Right ventricle myocardium inferior (tissue), 1 donor: ENCODE measurements at regions not wholly inside any gene's neighbourhood (a gene's known extent, or its start where the extent isn't known, plus 50 kb on each side); places are given as distances from the start of the nearest gene placed in this dataset.

Experiments used
- ATAC-seq: fragments of 200-7000 bp; cut with Tn5 transposase; one replicate; pipeline ENCODE4 v1.9.1; 2020; ENCODE audit warnings: mild to moderate bottlenecking, moderate library complexity
- DNase-seq: peaks from one replicate; pipeline ENCODE4 v3.0.0; 2021; ENCODE audit errors: missing footprints
- intact Hi-C: fragments of 100-400 bp; cut with DNase I; formaldehyde crosslinking; loops from one replicate; pipeline ENCODE4 v1.11.0; 2022
- donor health status: DM: no; HTN: yes; CAD: no; lungs with severe emphysema.

DNA sequence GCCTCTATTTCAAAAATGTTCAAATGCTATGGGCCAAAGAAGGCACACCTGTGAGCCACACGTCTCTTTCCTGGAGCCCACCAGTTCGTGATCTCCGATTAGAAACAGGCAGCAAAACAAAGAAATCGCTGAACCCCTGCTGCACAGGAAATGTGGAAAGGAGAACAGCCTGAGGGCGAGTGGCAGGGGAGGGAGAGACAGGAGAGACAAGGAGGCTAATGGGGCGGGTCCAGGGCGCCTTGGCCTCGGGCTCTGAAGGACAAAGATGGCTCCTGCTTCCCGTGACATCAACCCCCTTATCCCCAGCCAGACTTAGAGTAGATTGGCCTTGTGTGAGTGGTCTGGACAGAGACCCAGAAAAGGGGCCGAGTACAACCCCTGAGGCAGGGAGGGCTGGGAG, 62.4 kb upstream of the DOCK1 start:
- ATAC-seq = no peak
- intact Hi-C loops = no loop called here
- DNase-seq = no peak

- ATAC-seq = no peak
- intact Hi-C loops = no loop called here
Measured at GRCh38 chr10:126843299-126843934, 61.8 kb upstream of the DOCK1 start.

GRCh38 chr10:126844406-126844805, 60.8 kb upstream of the DOCK1 start:
- ATAC-seq (no peak), DNase-seq (no peak)
- intact Hi-C loops = no loop called here

More at GRCh38 chr10:126843299-126843934, 61.8 kb upstream of the DOCK1 start:
- no peak for DNase-seq

GRCh38 chr10:126846469-126846868, 58.8 kb upstream of the DOCK1 start:
- ATAC-seq (no peak), DNase-seq (no peak)
- intact Hi-C loops = no loop called here

DNA sequence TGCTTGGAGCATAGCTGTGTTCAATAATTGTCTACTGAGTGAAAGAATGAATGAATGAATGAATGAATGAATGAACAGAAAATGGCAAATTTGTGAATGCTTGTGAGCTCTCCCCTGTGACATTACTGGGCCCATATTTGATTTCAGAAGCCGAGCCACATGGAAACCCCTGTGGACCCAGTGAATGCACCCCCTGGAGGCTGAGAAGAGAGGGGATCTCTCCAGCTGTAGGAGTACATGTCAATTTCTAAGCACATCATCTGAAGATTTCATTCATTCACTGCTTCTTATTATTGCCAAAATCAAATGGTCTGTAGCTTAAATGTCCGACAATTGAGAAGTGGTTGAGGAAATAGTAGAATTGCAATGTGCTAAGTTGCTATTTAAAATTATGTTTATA, 58.3 kb upstream of the DOCK1 start:
- intact Hi-C loops = no loop called here
- no peak for DNase-seq
- ATAC-seq = no peak

- intact Hi-C loops = no loop called here
- ATAC-seq = no peak
- DNase-seq = no peak
Measured at GRCh38 chr10:126847666-126848065, 57.6 kb upstream of the DOCK1 start.

GRCh38 chr10:126849646-126850045, 55.6 kb upstream of the DOCK1 start:
- ATAC-seq = no peak
- intact Hi-C loops = no loop called here

DNA sequence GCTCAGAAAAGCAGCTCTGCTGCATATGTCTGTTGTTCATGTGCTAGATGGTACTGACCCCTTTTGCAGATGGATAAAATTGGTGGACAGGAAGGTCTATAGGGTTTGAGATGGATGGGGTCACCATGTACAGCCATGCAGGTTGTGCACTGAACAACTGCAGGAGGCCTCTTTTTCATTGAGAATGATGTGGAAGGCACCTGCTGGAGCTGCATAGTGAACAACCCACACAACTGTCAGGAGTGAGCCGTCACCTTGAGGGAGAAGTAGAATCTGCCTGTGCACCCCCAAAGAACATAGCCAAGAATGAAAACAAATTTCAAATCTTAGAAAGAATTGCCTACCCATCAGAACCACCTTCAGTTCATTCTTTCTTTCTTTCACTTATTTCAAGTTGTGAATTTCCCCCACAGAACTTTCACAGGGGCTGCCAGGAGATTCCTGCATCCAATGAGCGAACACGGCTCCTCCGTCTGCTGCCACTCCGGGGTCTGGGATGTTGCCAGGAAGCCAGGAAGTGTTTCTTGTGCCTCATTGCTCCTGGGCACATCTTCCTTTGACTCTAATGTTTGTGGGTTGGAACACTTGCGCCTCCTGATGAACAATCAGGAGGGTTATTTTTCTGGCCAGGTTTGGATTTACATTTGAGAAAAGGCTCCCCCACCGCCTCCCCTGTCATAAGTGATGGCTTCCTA, 53.7 kb upstream of the DOCK1 start:
- intact Hi-C loops = no loop called here
- ATAC-seq (no peak), DNase-seq (no peak)

More at GRCh38 chr10:126849646-126850045, 55.6 kb upstream of the DOCK1 start:
- DNase-seq = no peak

GRCh38 chr10:126854726-126855495, 50.3 kb upstream of the DOCK1 start:
- DNase-seq = no peak
- intact Hi-C loops = no loop called here
- ATAC-seq = no peak
